ENCODE measurements at regions not wholly inside any gene's neighbourhood (a gene's known extent, or its start where the extent isn't known, plus 50 kb on each side); places are given as distances from the start of the nearest gene placed in this dataset.

DNA sequence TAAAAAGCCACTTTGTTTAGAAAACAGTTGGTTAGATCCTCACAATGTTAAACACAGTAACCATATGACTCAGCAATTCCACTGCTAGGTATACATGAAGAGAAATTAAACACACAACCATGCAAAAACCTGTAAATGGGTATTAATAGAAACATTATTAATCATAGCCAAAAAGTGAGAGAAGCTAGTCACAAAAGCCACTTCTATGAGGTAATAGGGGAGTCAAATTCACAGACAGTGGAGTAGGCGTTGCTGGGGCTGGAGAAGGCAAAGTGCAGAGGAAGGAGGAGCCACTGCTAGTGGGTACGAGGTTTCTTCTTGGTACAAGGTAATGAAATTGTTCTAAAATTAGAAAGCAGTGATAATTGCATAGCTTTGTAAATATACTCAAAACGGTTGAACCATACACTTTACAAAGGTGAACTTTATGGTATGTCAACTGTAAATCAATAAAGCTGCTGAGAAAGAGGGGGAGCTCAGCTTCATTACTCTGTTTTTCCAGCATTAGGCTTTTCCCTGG is 364.4 kb downstream of the GADD45G start:
- DNase-seq (ENCODE audit: low read depth): no peak

- no peak for DNase-seq (ENCODE audit: low read depth)
These were observed 365.2 kb downstream of the GADD45G start for GRCh38 chr9:89969881-89970639.

DNA sequence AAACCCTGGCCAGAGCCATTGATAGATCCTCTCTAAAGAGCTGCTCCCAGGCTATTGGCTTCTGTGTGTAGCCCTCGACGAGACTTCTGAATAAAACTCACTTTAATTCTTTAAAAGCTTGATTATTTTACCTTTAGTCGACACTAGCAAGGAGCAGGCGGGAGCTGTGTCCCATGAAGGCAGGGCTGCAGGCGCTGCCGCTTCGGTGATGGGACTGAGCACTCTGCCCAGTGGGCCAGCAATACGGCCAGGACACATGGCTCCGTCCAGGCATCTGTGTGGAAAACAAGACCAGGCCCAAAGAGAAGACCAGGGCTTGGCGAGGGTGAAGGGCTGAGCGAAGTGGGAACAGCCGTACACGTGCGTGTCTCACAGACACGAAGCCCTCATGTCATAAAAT is 365.9 kb downstream of the GADD45G start:
- no peak for DNase-seq (ENCODE audit: low read depth)

DNA sequence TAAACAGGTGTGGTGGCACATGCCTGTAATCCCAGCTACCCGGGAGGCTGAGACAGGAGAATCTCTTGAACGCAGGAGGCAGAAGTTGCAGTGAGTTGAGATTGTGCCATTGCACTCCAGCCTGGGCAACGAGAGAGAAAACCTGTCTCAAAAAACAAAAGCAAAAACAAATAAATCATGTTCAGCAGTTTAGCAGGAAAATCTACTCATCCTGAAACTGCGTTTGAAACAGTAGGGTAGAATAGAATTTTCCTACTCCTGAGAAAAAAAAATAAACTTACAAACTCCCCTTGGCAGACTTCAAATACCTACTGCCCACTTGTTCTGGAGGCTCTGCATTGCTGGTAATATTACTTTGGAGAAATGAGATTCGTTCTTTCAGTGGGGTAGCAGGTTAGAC is 367.7 kb downstream of the GADD45G start:
- no peak for DNase-seq (ENCODE audit: low read depth)

- no peak for DNase-seq (ENCODE audit: low read depth)
These were observed 369.8 kb downstream of the GADD45G start for GRCh38 chr9:89974582-89974981.

GRCh38 chr9:89975024-89975423 is 370.2 kb downstream of the GADD45G start:
- DNase-seq (ENCODE audit: low read depth): no peak

DNA sequence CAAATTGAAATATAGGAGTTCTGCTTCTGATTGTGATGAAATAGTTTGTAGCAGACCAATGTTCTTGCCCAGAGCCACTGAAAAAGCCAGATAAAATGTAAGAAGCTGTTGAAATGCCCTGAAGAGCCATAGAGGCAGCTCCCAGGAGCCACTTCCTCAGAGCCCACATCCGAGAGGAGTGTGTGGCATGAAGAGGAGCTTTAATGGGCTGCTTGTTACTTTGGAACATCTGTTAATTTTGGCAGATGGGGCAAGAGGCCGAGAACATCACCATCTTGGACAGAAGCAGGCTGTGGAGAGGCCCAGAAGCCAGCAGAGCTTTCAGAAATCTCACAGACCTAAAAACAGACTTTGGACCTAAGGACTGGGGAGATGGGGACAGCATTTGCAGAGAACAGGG is 370.8 kb downstream of the GADD45G start:
- no peak for DNase-seq (ENCODE audit: low read depth)

GRCh38 chr9:89978185-89978584 is 373.4 kb downstream of the GADD45G start:
- no peak for DNase-seq (ENCODE audit: low read depth)

GRCh38 chr9:89980600-89980999 is 375.8 kb downstream of the GADD45G start:
- no peak for DNase-seq (ENCODE audit: low read depth)

DNA sequence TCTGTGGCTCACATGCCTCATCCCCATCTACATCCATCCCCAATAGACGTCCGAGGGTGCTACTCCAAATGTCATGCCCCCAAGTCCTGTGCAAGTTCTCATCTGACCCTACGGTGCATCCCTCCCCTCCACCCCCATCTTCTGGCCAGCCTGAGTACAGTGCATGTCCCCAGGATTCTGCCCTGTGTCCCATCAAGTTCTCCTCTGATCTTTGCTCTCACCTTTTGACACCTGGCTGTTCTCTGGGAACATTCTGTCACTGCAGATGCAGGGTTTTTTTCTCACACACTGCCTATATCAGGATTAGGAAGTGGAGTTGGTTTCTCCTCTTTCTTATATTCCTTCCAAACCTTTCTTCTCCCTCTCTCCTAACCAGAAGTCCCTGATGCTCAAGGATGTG is 377.2 kb downstream of the GADD45G start:
- no peak for DNase-seq (ENCODE audit: low read depth)

GRCh38 chr9:89983411-89983810 is 378.6 kb downstream of the GADD45G start:
- no peak for DNase-seq (ENCODE audit: low read depth)

GRCh38 chr9:89984214-89984613 is 379.4 kb downstream of the GADD45G start:
- DNase-seq (ENCODE audit: low read depth): no peak

GRCh38 chr9:89985068-89985467 is 380.3 kb downstream of the GADD45G start:
- no peak for DNase-seq (ENCODE audit: low read depth)

DNA sequence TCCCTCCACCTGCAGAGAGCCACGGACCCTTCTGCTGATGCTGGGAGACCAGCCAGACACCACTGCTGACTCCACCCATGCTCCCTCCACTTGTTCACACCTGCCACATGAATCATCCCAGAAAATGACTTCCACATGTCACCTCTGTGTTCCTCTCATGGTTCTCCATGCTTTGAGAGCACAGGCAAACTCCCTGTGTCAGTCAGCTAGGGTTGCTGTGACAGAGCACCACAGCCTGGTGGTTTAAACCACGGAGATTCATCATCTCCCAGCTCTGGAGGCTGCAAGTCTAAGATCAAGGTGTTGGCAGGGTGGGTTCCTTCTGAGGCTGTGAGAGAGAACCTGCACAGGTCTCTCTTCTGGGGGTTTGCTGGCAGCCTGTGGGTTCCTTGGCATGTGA is 381.4 kb downstream of the GADD45G start:
- no peak for DNase-seq (ENCODE audit: low read depth)

- no peak for DNase-seq (ENCODE audit: low read depth)
These were observed 383.6 kb downstream of the GADD45G start for GRCh38 chr9:89988458-89988857.

GRCh38 chr9:89991204-89991790 is 386.5 kb downstream of the GADD45G start:
- no peak for DNase-seq (ENCODE audit: low read depth)

GRCh38 chr9:89992326-89993198 is 387.8 kb downstream of the GADD45G start:
- no peak for DNase-seq (ENCODE audit: low read depth)

DNA sequence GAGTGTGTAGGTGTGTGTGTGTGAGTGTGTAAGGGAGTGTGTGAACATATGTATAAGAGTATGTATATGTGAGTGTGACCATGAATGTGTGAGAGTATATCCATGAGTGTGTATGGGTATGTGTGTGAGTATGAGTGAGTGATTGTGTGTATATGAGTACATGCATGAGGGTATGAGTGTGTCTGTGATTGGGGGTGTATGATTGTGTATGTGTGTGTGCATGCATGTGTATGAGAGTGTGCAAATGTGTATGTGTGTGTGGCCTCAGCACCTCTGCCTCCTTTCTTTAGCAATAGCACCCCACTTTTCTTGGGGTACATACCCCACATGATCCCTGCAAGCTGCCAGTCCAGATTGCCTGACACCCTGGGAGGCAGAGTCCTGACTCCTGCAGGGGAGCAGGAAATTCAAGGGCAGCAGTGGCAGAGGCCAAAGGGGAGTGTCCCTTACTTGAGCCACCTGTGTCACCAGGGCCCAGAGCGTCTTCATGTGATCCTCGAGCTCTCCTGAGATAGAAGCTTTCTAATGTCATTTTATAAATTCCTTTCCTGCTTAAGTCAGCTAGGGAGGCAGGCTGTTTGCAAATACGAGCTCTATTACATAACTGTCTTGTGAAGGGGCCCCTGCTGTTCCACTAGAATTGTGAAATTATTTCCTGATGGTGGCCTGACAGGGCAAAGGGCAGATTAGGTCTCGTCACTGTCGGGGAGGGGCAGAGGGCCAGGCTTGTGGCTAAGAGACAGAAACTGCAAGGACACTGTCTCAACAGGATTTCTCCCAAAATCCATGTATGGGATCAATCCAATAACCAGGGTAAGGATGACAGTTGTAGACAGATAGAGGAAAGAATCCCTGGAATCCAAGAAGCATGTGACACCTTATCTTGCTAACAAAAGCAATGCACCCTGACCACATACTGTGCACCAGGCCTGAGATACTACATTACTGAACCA is 389.1 kb downstream of the GADD45G start:
- no peak for DNase-seq (ENCODE audit: low read depth)

- no peak for DNase-seq (ENCODE audit: low read depth)
These were observed 390.3 kb downstream of the GADD45G start for GRCh38 chr9:89994988-89995613.

GRCh38 chr9:89996116-89996515 is 391.3 kb downstream of the GADD45G start:
- DNase-seq (ENCODE audit: low read depth): no peak

DNA sequence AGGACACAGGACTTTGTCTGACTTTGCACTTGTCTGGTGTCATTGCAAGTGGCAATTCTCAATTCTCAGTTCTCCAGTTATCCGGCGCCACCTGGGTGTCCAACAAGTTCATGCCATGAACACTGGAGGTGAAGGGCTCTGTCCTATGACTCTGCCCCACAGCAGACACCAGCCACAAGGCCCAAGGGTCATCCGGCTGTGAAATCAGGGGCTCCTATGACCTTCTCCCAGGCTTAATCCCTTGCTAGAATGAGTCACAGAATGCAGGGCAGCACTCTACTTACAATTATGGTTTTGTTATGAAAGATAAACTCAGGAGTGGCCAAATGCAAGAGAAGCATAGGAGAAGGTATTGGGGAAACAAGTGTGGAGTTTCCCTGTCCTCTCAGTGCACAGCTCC is 392.0 kb downstream of the GADD45G start:
- DNase-seq (ENCODE audit: low read depth): no peak

All from ELR (cell line).